GM23338 (cell line): ENCODE measurements at regions not wholly inside any gene's neighbourhood (a gene's known extent, or its start where the extent isn't known, plus 50 kb on each side); places are given as distances from the start of the nearest gene placed in this dataset.
"Not testable (repeated sequence)": the region's sequence is repeated elsewhere in the genome, so short reads cannot be mapped to it uniquely, and the experiment has no call there.

ENCODE experiments used
- ATAC-seq: fragments of 200-7000 bp; cut with Tn5 transposase; 3 replicates; pipeline ENCODE4 v1.9.1; 2020
- DNase-seq: peaks from one replicate; pipeline ENCODE4 v3.0.0-alpha.2; 2015; ENCODE audit warnings: low spot score
- H2AFZ ChIP-seq: fragments of 200-600 bp; sonication (generic); 2 replicates; pipeline ENCODE4 v1.8.0; 2016; ENCODE audit warnings: antibody characterized with exemption, mild to moderate bottlenecking, moderate library complexity
- H3F3A ChIP-seq: fragments of 200-600 bp; sonication (generic); replicated peaks from 2 replicates; pipeline ENCODE4 v1.8.0; 2017; ENCODE audit warnings: antibody characterized with exemption, mixed run types, low read depth
- H3K27ac ChIP-seq: fragments of 200-600 bp; sonication (generic); 2 replicates; pipeline ENCODE4 v1.6.1; 2016; ENCODE audit warnings: low read depth
- H3K27me3 ChIP-seq: fragments of 200-600 bp; sonication (generic); 2 replicates; pipeline ENCODE4 v1.8.0; 2016; ENCODE audit warnings: mild to moderate bottlenecking, mixed run types, moderate library complexity; ENCODE audit not compliant: insufficient read depth
- H3K36me3 ChIP-seq: fragments of 200-600 bp; sonication (generic); 2 replicates; pipeline ENCODE4 v1.8.0; 2016; ENCODE audit warnings: mild to moderate bottlenecking; ENCODE audit not compliant: insufficient read depth
- H3K4me1 ChIP-seq: fragments of 200-600 bp; sonication (generic); 2 replicates; pipeline ENCODE4 v1.8.0; 2016; ENCODE audit warnings: mild to moderate bottlenecking, moderate library complexity; ENCODE audit not compliant: insufficient read depth
- H3K4me2 ChIP-seq: fragments of 200-600 bp; sonication (generic); 2 replicates; pipeline ENCODE4 v1.7.1; 2017; ENCODE audit warnings: mixed run types
- H3K4me3 ChIP-seq: fragments of 200-600 bp; sonication (generic); 2 replicates; pipeline ENCODE4 v1.6.1; 2016; ENCODE audit warnings: mixed run types
- H3K79me2 ChIP-seq: fragments of 200-600 bp; sonication (generic); replicated peaks from 2 replicates; pipeline ENCODE4 v1.8.0; 2017; ENCODE audit warnings: mild to moderate bottlenecking; ENCODE audit not compliant: insufficient read depth
- H3K9me2 ChIP-seq: fragments of 200-600 bp; sonication (generic); 2 replicates; pipeline ENCODE4 v1.8.0; 2017; ENCODE audit not compliant: insufficient read depth
- H4K20me1 ChIP-seq: fragments of 200-600 bp; sonication (generic); replicated peaks from 2 replicates; pipeline ENCODE4 v1.8.0; 2017; ENCODE audit warnings: mild to moderate bottlenecking; ENCODE audit not compliant: insufficient read depth
- H3K27ac Mint-ChIP-seq: 2 replicates; pipeline ENCODE4 v1.8.0; 2020; ENCODE audit warnings: inconsistent platforms, mild to moderate bottlenecking, moderate library complexity, mixed read lengths
- H3K27me3 Mint-ChIP-seq: 3 replicates; pipeline ENCODE4 v1.8.0; 2022; ENCODE audit warnings: low read depth, mild to moderate bottlenecking, moderate library complexity, mixed read lengths, inconsistent platforms; ENCODE audit not compliant: insufficient read depth, poor library complexity
- H3K36me3 Mint-ChIP-seq: 3 replicates; pipeline ENCODE4 v1.8.0; 2021; ENCODE audit warnings: low read depth, mild to moderate bottlenecking, inconsistent platforms, moderate library complexity, mixed read lengths
- H3K4me1 Mint-ChIP-seq: 3 replicates; pipeline ENCODE4 v1.8.0; 2020; ENCODE audit warnings: mild to moderate bottlenecking, inconsistent platforms, mixed read lengths
- H3K4me3 Mint-ChIP-seq: 3 replicates; pipeline ENCODE4 v1.8.0; 2021; ENCODE audit warnings: moderate library complexity, mild to moderate bottlenecking, inconsistent platforms, mixed read lengths
- H3K9me3 Mint-ChIP-seq: 3 replicates; pipeline ENCODE4 v1.8.0; 2020; ENCODE audit warnings: moderate library complexity, mild to moderate bottlenecking, inconsistent platforms, mixed read lengths
- EZH2phosphoT487 ChIP-seq: fragments of 200-600 bp; sonication (generic); IDR thresholded peaks from one replicate; pipeline ENCODE4 v1.8.1; 2018; ENCODE audit warnings: antibody characterized with exemption; ENCODE audit not compliant: unreplicated experiment
- POLR2AphosphoS5 ChIP-seq: IDR thresholded peaks from 2 replicates; pipeline ENCODE4 v1.6.1; 2016; ENCODE audit warnings: antibody characterized with exemption, low read depth
- STAT1 ChIP-seq: IDR thresholded peaks from one replicate; pipeline ENCODE4 v1.6.1; 2016; ENCODE audit warnings: antibody characterized with exemption; ENCODE audit not compliant: unreplicated experiment

- H3K9me3 Mint-ChIP-seq, H3K27me3 ChIP-seq, H3F3A ChIP-seq, H3K4me2 ChIP-seq, H3K36me3 Mint-ChIP-seq, H3K36me3 ChIP-seq, H3K79me2 ChIP-seq, H4K20me1 ChIP-seq, H3K9me2 ChIP-seq, H2AFZ ChIP-seq, H3K4me3 ChIP-seq: not testable (repeated sequence)
- ATAC-seq (peak; percentile 44), DNase-seq (peak; percentile 94)
- peaks cover 12% of the 10 kb centered on the region for H3K4me1 Mint-ChIP-seq
- H3K27me3 Mint-ChIP-seq: peaks cover 15% of the 10 kb centered on the region
- H3K27ac ChIP-seq: peak overlapping the region; percentile 74; the same call in 1 of the 2 replicates
- H3K27ac Mint-ChIP-seq: peak overlapping the region; percentile 56
- H3K4me1 ChIP-seq: peaks cover 13% of the 10 kb centered on the region
- peak overlapping the region; percentile 23; the same call in 1 of the 3 replicates for H3K4me3 Mint-ChIP-seq
Observed at GRCh38 chr4:1581164-1581894, 102.8 kb downstream of the FAM53A start.

DNA sequence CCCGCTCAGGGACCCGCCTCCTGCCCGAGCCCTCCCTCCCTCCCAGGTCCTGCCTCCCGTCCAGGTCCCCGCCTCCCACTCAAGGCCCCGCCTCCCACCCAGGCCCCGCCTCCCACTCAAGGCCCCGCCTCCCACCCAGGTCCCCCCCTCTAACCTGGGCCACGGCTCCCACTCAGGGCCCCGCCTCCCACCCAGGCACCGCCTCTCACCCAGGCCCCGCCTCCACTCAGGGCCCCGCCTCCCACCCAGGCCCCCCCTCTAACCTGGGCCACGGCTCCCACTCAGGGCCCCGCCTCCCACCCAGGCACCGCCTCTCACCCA lies 103.5 kb downstream of the FAM53A start:
- H3K36me3 Mint-ChIP-seq, H3K4me2 ChIP-seq, H3K27me3 ChIP-seq, H3K36me3 ChIP-seq, H3K79me2 ChIP-seq, H3K27ac Mint-ChIP-seq, ATAC-seq, H3F3A ChIP-seq, DNase-seq, H3K9me3 Mint-ChIP-seq, H2AFZ ChIP-seq, H4K20me1 ChIP-seq, H3K4me3 Mint-ChIP-seq, H3K4me3 ChIP-seq, H3K9me2 ChIP-seq, H3K27ac ChIP-seq: not testable (repeated sequence)
- H3K4me1 ChIP-seq: peaks cover 13% of the 10 kb centered on the region
- Mint-ChIP-seq H3K27me3 (peaks cover 15% of the 10 kb centered on the region), H3K4me1 (peaks cover 17% of the 10 kb centered on the region)

DNA sequence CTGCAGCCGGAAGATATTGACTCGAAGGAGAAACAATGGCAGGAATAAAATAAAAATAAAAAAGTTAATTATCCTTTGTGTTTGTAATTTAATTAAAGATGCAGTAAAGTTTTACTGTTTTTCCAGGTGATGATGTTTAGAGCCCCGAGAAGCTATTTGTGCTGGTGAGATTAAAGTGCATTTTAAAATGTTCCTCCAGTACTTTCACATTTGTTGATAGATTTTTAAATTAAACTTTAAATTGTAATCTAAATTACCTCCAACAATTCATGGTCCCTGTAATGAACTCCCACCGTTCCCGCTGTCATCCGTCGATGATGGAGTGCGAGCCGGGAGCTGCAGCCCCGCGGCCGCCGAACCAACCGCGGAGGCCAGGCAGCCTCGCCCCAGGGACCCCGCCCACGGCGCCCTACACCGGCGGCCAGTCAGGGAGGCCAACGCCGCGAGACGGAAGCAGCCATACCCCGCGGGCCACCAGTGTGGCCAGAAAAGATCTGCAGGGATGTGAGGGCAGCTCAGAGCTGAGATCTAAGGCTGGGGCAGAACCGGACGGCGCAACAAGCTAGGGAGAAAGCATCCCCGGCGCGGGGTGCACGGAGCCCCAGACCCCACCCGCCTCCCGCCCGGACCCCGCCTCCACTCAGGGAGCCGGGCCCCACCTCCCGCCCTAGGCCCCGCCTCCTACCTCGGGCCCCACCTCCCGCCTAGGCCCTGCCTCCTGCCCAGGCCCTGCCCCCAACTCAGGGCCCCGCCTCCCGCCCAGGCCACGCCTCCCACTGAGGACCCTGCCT lies 104.0 kb downstream of the FAM53A start:
- H3K4me3 Mint-ChIP-seq: peak overlapping the region; percentile 67
- peak overlapping the region; percentile 71 for H3K4me3 ChIP-seq
- peak overlapping the region; percentile 82 for H3K4me2 ChIP-seq

More for the DNA sequence above, 104.0 kb downstream of the FAM53A start:
- no peak overlapping the region for H3K27ac ChIP-seq
- Mint-ChIP-seq H3K4me1 (peaks cover 17% of the 10 kb centered on the region), H3K36me3 (no peaks in the 10 kb centered on the region; the same call in 2 of the 3 replicates), H3K9me3 (peaks cover 8% of the 10 kb centered on the region), H3K27me3 (peaks cover 15% of the 10 kb centered on the region), H3K27ac (no peak overlapping the region)
- TF ChIP-seq POLR2AphosphoS5 (peak; percentile 62), EZH2phosphoT487 (no peak), STAT1 (peak; percentile 8)
- H3K79me2 ChIP-seq: no peaks in the 10 kb centered on the region
- DNase-seq (peak; percentile 96), ATAC-seq (peak; percentile 51)
- peak overlapping the region; percentile 95 for H2AFZ ChIP-seq
- H3K36me3 ChIP-seq: no peaks in the 10 kb centered on the region
- peaks cover 13% of the 10 kb centered on the region for H3K4me1 ChIP-seq
- peaks cover 6% of the 10 kb centered on the region; the same call in 1 of the 2 replicates for H3F3A ChIP-seq
- H3K27me3 ChIP-seq: peaks cover 10% of the 10 kb centered on the region
- no peaks in the 10 kb centered on the region for H4K20me1 ChIP-seq
- no peaks in the 10 kb centered on the region for H3K9me2 ChIP-seq
